Smooth muscle cell (in vitro differentiated cells): ENCODE measurements at regions not wholly inside any gene's neighbourhood (a gene's known extent, or its start where the extent isn't known, plus 50 kb on each side); places are given as distances from the start of the nearest gene placed in this dataset.

Source experiments
- DNase-seq: peaks from one replicate; lab custom pipeline; 2025; ENCODE audit not compliant: unreplicated experiment; lab: John Stamatoyannopoulos, UW
- H2AFZ ChIP-seq: fragments of 200-600 bp; sonication (generic); 2 replicates; pipeline ENCODE4 v1.6.0; 2016; ENCODE audit warnings: antibody characterized with exemption, low read depth, mild to moderate bottlenecking
- H3F3A ChIP-seq: fragments of 200-600 bp; sonication (generic); 2 replicates; pipeline ENCODE4 v1.6.0; 2017; ENCODE audit warnings: antibody characterized with exemption, low read depth
- H3K27ac ChIP-seq: fragments of 200-600 bp; sonication (generic); 2 replicates; pipeline ENCODE4 v1.5.1; 2016; ENCODE audit warnings: low read depth, mild to moderate bottlenecking
- H3K27me3 ChIP-seq: fragments of 200-600 bp; sonication (generic); 2 replicates; pipeline ENCODE4 v1.6.1; 2016; ENCODE audit warnings: low read depth, mild to moderate bottlenecking
- H3K36me3 ChIP-seq: fragments of 200-600 bp; sonication (generic); 2 replicates; pipeline ENCODE4 v1.5.1; 2016; ENCODE audit warnings: low read depth
- H3K4me1 ChIP-seq: fragments of 200-600 bp; sonication (generic); 2 replicates; pipeline ENCODE4 v1.5.1; 2016; ENCODE audit warnings: low read depth
- H3K4me2 ChIP-seq: fragments of 200-600 bp; sonication (generic); 2 replicates; pipeline ENCODE4 v1.6.0; 2016; ENCODE audit warnings: mild to moderate bottlenecking
- H3K4me3 ChIP-seq: fragments of 200-600 bp; sonication (generic); 2 replicates; pipeline ENCODE4 v1.5.1; 2016; ENCODE audit warnings: mild to moderate bottlenecking
- H3K79me2 ChIP-seq: fragments of 200-600 bp; sonication (generic); 2 replicates; pipeline ENCODE4 v1.6.0; 2016; ENCODE audit warnings: low read depth, mild to moderate bottlenecking
- H3K9ac ChIP-seq: fragments of 200-600 bp; sonication (generic); 2 replicates; pipeline ENCODE4 v1.6.0; 2016; ENCODE audit warnings: low read depth
- H3K9me3 ChIP-seq: fragments of 200-600 bp; sonication (generic); replicated peaks from 2 replicates; pipeline ENCODE4 v1.5.1; 2016; ENCODE audit warnings: low read depth
- H4K20me1 ChIP-seq: fragments of 200-600 bp; sonication (generic); 2 replicates; pipeline ENCODE4 v1.6.0; 2016; ENCODE audit warnings: low read depth
- WGBS: methylation state at CpG from one replicate; pipeline ENCODE4 v1.1.7; 2016; ENCODE audit warnings: low lambda C conversion rate; 5-methylcytosine and 5-hydroxymethylcytosine counted together
- TF ChIP-seq, protein P1 (sequence below): fragments of 200-600 bp; sonication (generic); IDR thresholded peaks from 2 replicates; pipeline ENCODE4 v1.5.1; 2017; ENCODE audit warnings: borderline replicate concordance, mild to moderate bottlenecking, antibody characterized with exemption; ENCODE audit not compliant: insufficient read depth, poor library complexity, severe bottlenecking

DNA sequence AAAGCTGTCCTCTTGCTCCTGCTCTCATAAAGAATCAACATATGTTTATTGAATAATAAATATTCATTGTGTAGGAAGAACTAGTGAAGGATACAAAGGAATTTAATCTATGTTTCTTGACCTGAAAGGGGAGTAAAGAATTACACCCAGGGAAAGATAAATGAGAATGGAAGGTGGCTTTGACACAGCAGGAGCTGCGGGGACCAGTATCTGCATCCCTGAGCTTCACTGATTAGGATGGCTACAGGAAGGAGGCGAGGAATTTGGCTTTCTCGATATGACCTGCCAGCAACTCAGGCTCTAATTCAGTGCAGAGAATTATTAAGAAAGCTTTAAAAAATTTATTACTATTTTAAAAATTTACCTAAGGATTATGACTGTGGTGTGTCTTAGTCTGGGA is 194.6 kb downstream of the SEC23IP start:
- DNase-seq: no peak
- Histone ChIP-seq H3K36me3 (no peaks in the 10 kb centered on the region), H3K79me2 (no peaks in the 10 kb centered on the region), H3K27me3 (no peaks in the 10 kb centered on the region), H4K20me1 (no peaks in the 10 kb centered on the region), H2AFZ (no peak overlapping the region), H3K27ac (no peak overlapping the region), H3K9me3 (no peaks in the 10 kb centered on the region), H3K4me1 (no peaks in the 10 kb centered on the region), H3K9ac (no peak overlapping the region), H3F3A (no peaks in the 10 kb centered on the region), H3K4me2 (no peak overlapping the region), H3K4me3 (no peak overlapping the region)
- TF ChIP-seq, protein P1, sequence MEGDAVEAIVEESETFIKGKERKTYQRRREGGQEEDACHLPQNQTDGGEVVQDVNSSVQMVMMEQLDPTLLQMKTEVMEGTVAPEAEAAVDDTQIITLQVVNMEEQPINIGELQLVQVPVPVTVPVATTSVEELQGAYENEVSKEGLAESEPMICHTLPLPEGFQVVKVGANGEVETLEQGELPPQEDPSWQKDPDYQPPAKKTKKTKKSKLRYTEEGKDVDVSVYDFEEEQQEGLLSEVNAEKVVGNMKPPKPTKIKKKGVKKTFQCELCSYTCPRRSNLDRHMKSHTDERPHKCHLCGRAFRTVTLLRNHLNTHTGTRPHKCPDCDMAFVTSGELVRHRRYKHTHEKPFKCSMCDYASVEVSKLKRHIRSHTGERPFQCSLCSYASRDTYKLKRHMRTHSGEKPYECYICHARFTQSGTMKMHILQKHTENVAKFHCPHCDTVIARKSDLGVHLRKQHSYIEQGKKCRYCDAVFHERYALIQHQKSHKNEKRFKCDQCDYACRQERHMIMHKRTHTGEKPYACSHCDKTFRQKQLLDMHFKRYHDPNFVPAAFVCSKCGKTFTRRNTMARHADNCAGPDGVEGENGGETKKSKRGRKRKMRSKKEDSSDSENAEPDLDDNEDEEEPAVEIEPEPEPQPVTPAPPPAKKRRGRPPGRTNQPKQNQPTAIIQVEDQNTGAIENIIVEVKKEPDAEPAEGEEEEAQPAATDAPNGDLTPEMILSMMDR: no peak
- 81% methylated on average over 3 of the region's 3 CpGs for WGBS

- no peaks in the 10 kb centered on the region for H3F3A ChIP-seq
- WGBS: 88% methylated on average over 3 of the region's 3 CpGs
- no peaks in the 10 kb centered on the region for H3K79me2 ChIP-seq
- no peak overlapping the region for H3K4me3 ChIP-seq
- TF ChIP-seq, protein P1: no peak
- H4K20me1 ChIP-seq: no peaks in the 10 kb centered on the region
- peaks cover 22% of the 10 kb centered on the region for H3K4me1 ChIP-seq
- H2AFZ ChIP-seq: no peak overlapping the region
- H3K36me3 ChIP-seq: no peaks in the 10 kb centered on the region
- H3K9me3 ChIP-seq: no peaks in the 10 kb centered on the region
- H3K9ac ChIP-seq: no peak overlapping the region
- no peak for DNase-seq
- no peak overlapping the region for H3K4me2 ChIP-seq
- H3K27me3 ChIP-seq: no peaks in the 10 kb centered on the region
- H3K27ac ChIP-seq: no peak overlapping the region
These were observed 203.3 kb downstream of the SEC23IP start for GRCh38 chr10:120095875-120096274.

- no peaks in the 10 kb centered on the region for H3K9me3 ChIP-seq
- H2AFZ ChIP-seq: no peak overlapping the region
- no peaks in the 10 kb centered on the region for H3K79me2 ChIP-seq
- H3K27me3 ChIP-seq: no peaks in the 10 kb centered on the region
- H3K4me1 ChIP-seq: peaks cover 22% of the 10 kb centered on the region
- H3K4me3 ChIP-seq: no peak overlapping the region
- H3K9ac ChIP-seq: no peak overlapping the region
- no peaks in the 10 kb centered on the region for H3K36me3 ChIP-seq
- H3F3A ChIP-seq: no peaks in the 10 kb centered on the region
- DNase-seq: no peak
- no peaks in the 10 kb centered on the region for H4K20me1 ChIP-seq
- H3K4me2 ChIP-seq: no peak overlapping the region
- no peak overlapping the region for H3K27ac ChIP-seq
- TF ChIP-seq, protein P1: no peak
These were observed 205.2 kb downstream of the SEC23IP start for GRCh38 chr10:120097766-120098165.

- Histone ChIP-seq H3K27me3 (no peaks in the 10 kb centered on the region), H2AFZ (no peak overlapping the region), H3K4me2 (no peak overlapping the region), H3K27ac (no peak overlapping the region), H4K20me1 (no peaks in the 10 kb centered on the region), H3K4me3 (no peak overlapping the region), H3K79me2 (no peaks in the 10 kb centered on the region), H3F3A (no peaks in the 10 kb centered on the region), H3K9ac (no peak overlapping the region), H3K9me3 (no peaks in the 10 kb centered on the region), H3K4me1 (peaks cover 25% of the 10 kb centered on the region), H3K36me3 (no peaks in the 10 kb centered on the region)
- no peak for DNase-seq
- WGBS: 66% methylated on average over 4 of the region's 4 CpGs
- TF ChIP-seq, protein P1: no peak
These were observed 205.9 kb downstream of the SEC23IP start for GRCh38 chr10:120098232-120098930.
